Smooth muscle cell (in vitro differentiated cells): ENCODE measurements at regions not wholly inside any gene's neighbourhood (a gene's known extent, or its start where the extent isn't known, plus 50 kb on each side); places are given as distances from the start of the nearest gene placed in this dataset.
"Not testable (repeated sequence)": the region's sequence is repeated elsewhere in the genome, so short reads cannot be mapped to it uniquely, and the experiment has no call there.

Source experiments
- DNase-seq: peaks from one replicate; lab custom pipeline; 2025; ENCODE audit not compliant: unreplicated experiment; lab: John Stamatoyannopoulos, UW
- H2AFZ ChIP-seq: fragments of 200-600 bp; sonication (generic); 2 replicates; pipeline ENCODE4 v1.6.0; 2016; ENCODE audit warnings: antibody characterized with exemption, low read depth, mild to moderate bottlenecking
- H3F3A ChIP-seq: fragments of 200-600 bp; sonication (generic); 2 replicates; pipeline ENCODE4 v1.6.0; 2017; ENCODE audit warnings: antibody characterized with exemption, low read depth
- H3K27ac ChIP-seq: fragments of 200-600 bp; sonication (generic); 2 replicates; pipeline ENCODE4 v1.5.1; 2016; ENCODE audit warnings: low read depth, mild to moderate bottlenecking
- H3K27me3 ChIP-seq: fragments of 200-600 bp; sonication (generic); 2 replicates; pipeline ENCODE4 v1.6.1; 2016; ENCODE audit warnings: low read depth, mild to moderate bottlenecking
- H3K36me3 ChIP-seq: fragments of 200-600 bp; sonication (generic); 2 replicates; pipeline ENCODE4 v1.5.1; 2016; ENCODE audit warnings: low read depth
- H3K4me1 ChIP-seq: fragments of 200-600 bp; sonication (generic); 2 replicates; pipeline ENCODE4 v1.5.1; 2016; ENCODE audit warnings: low read depth
- H3K4me2 ChIP-seq: fragments of 200-600 bp; sonication (generic); 2 replicates; pipeline ENCODE4 v1.6.0; 2016; ENCODE audit warnings: mild to moderate bottlenecking
- H3K4me3 ChIP-seq: fragments of 200-600 bp; sonication (generic); 2 replicates; pipeline ENCODE4 v1.5.1; 2016; ENCODE audit warnings: mild to moderate bottlenecking
- H3K79me2 ChIP-seq: fragments of 200-600 bp; sonication (generic); 2 replicates; pipeline ENCODE4 v1.6.0; 2016; ENCODE audit warnings: low read depth, mild to moderate bottlenecking
- H3K9ac ChIP-seq: fragments of 200-600 bp; sonication (generic); 2 replicates; pipeline ENCODE4 v1.6.0; 2016; ENCODE audit warnings: low read depth
- H3K9me3 ChIP-seq: fragments of 200-600 bp; sonication (generic); replicated peaks from 2 replicates; pipeline ENCODE4 v1.5.1; 2016; ENCODE audit warnings: low read depth
- H4K20me1 ChIP-seq: fragments of 200-600 bp; sonication (generic); 2 replicates; pipeline ENCODE4 v1.6.0; 2016; ENCODE audit warnings: low read depth
- CTCF ChIP-seq: fragments of 200-600 bp; sonication (generic); IDR thresholded peaks from 2 replicates; pipeline ENCODE4 v1.5.1; 2017; ENCODE audit warnings: borderline replicate concordance, mild to moderate bottlenecking, antibody characterized with exemption; ENCODE audit not compliant: insufficient read depth, poor library complexity, severe bottlenecking
- WGBS: methylation state at CpG from one replicate; pipeline ENCODE4 v1.1.7; 2016; ENCODE audit warnings: low lambda C conversion rate; 5-methylcytosine and 5-hydroxymethylcytosine counted together

GRCh38 chr9:17882688-17883594, 304.1 kb downstream of the SH3GL2 start:
- H3K4me3 ChIP-seq, result no peak overlapping the region
- no peaks in the 10 kb centered on the region for H3K9me3 ChIP-seq
- 60% methylated on average over 2 of the region's 2 CpGs for WGBS
- no peak overlapping the region for H2AFZ ChIP-seq
- H3K4me2 ChIP-seq, result no peak overlapping the region
- H3K9ac ChIP-seq, result no peak overlapping the region
- no peak overlapping the region for H3K27ac ChIP-seq
- H3K36me3 ChIP-seq, result no peaks in the 10 kb centered on the region
- H3K79me2 ChIP-seq, result no peaks in the 10 kb centered on the region
- peaks cover 4% of the 10 kb centered on the region for H3K27me3 ChIP-seq
- no peak for TF ChIP-seq CTCF
- DNase-seq, result no peak
- no peaks in the 10 kb centered on the region for H4K20me1 ChIP-seq
- H3K4me1 ChIP-seq, result no peaks in the 10 kb centered on the region
- H3F3A ChIP-seq, result no peaks in the 10 kb centered on the region

DNA sequence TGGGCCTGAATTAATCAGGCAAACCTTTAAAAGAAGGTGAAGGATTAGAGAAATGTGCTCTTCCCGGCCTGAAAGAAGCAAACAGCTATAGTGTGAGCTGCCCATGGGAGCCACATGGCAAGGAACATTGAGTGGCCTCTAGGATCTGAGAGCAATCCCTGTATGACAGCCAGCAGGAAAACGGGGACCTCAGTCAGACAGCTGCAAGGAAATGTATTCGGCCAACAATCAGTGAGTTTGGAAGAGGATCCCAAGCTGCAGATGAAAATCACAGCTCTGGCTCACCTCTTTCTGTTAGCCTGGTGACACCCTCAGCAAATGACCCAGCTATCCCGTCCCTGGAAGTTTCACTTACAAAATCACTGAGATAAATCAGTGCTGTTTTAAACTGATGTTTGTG, 309.2 kb downstream of the SH3GL2 start:
- TF ChIP-seq CTCF, result no peak
- H4K20me1 ChIP-seq, result no peaks in the 10 kb centered on the region
- 92% methylated on average over 4 of the region's 4 CpGs for WGBS
- H3K4me2 ChIP-seq, result no peak overlapping the region
- H3K79me2 ChIP-seq, result no peaks in the 10 kb centered on the region
- no peaks in the 10 kb centered on the region for H3F3A ChIP-seq
- H3K27ac ChIP-seq, result no peak overlapping the region
- no peaks in the 10 kb centered on the region for H3K4me1 ChIP-seq
- no peak overlapping the region for H3K9ac ChIP-seq
- no peak overlapping the region for H3K4me3 ChIP-seq
- no peak for DNase-seq
- no peaks in the 10 kb centered on the region for H3K36me3 ChIP-seq
- no peaks in the 10 kb centered on the region for H3K9me3 ChIP-seq
- H3K27me3 ChIP-seq, result no peaks in the 10 kb centered on the region
- H2AFZ ChIP-seq, result no peak overlapping the region

GRCh38 chr9:17888964-17889363, 310.1 kb downstream of the SH3GL2 start:
- not testable (repeated sequence) for H3F3A ChIP-seq, H2AFZ ChIP-seq, H3K4me2 ChIP-seq, H3K27me3 ChIP-seq, H3K9me3 ChIP-seq, H3K36me3 ChIP-seq, H3K9ac ChIP-seq, H3K4me1 ChIP-seq, H4K20me1 ChIP-seq, DNase-seq, H3K79me2 ChIP-seq, H3K27ac ChIP-seq, H3K4me3 ChIP-seq
- WGBS, result 73% methylated on average over 1 of the region's 1 CpG

- H3K27me3 ChIP-seq, result peaks cover 6% of the 10 kb centered on the region
- no peak overlapping the region for H3K9ac ChIP-seq
- TF ChIP-seq CTCF, result no peak
- no peaks in the 10 kb centered on the region for H4K20me1 ChIP-seq
- no peaks in the 10 kb centered on the region for H3K9me3 ChIP-seq
- H3K4me1 ChIP-seq, result no peaks in the 10 kb centered on the region
- H3F3A ChIP-seq, result no peaks in the 10 kb centered on the region
- H3K4me3 ChIP-seq, result no peak overlapping the region
- H2AFZ ChIP-seq, result no peak overlapping the region
- no peak overlapping the region for H3K27ac ChIP-seq
- H3K4me2 ChIP-seq, result no peak overlapping the region
- H3K79me2 ChIP-seq, result no peaks in the 10 kb centered on the region
- H3K36me3 ChIP-seq, result no peaks in the 10 kb centered on the region
- no peak for DNase-seq
- 64% methylated on average over 4 of the region's 4 CpGs for WGBS
These were observed 315.8 kb downstream of the SH3GL2 start for GRCh38 chr9:17894501-17895160.
